ENCODE measurements at regions not wholly inside any gene's neighbourhood (a gene's known extent, or its start where the extent isn't known, plus 50 kb on each side); places are given as distances from the start of the nearest gene placed in this dataset.

- H3K4me3 ChIP-seq, result no peak overlapping the region
- H3F3A ChIP-seq (ENCODE audit: low read depth), result no peaks in the 10 kb centered on the region
- TF ChIP-seq, protein P1, sequence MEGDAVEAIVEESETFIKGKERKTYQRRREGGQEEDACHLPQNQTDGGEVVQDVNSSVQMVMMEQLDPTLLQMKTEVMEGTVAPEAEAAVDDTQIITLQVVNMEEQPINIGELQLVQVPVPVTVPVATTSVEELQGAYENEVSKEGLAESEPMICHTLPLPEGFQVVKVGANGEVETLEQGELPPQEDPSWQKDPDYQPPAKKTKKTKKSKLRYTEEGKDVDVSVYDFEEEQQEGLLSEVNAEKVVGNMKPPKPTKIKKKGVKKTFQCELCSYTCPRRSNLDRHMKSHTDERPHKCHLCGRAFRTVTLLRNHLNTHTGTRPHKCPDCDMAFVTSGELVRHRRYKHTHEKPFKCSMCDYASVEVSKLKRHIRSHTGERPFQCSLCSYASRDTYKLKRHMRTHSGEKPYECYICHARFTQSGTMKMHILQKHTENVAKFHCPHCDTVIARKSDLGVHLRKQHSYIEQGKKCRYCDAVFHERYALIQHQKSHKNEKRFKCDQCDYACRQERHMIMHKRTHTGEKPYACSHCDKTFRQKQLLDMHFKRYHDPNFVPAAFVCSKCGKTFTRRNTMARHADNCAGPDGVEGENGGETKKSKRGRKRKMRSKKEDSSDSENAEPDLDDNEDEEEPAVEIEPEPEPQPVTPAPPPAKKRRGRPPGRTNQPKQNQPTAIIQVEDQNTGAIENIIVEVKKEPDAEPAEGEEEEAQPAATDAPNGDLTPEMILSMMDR (IDR thresholded peaks at IDR 0.05), result no peak
- no peak for TF ChIP-seq EZH2 (IDR thresholded peaks at IDR 0.05)
- TF ChIP-seq EZH2phosphoT487 (IDR thresholded peaks at IDR 0.05), result no peak
- H3K79me2 ChIP-seq (ENCODE audit: low read depth), result no peaks in the 10 kb centered on the region
- no peak overlapping the region for H2AFZ ChIP-seq (replicated peaks)
- H3K27ac ChIP-seq, result no peak overlapping the region
- H3K9ac ChIP-seq, result no peak overlapping the region
- Mint-ChIP-seq H3K36me3 (peaks cover 14% of the 10 kb centered on the region), H3K4me3 (no peak overlapping the region), H3K27ac (no peak overlapping the region), H3K9me3 (peaks cover 1% of the 10 kb centered on the region), H3K4me1 (peaks cover 2% of the 10 kb centered on the region), H3K27me3 (ENCODE audit: insufficient read depth, low read depth) (no peaks in the 10 kb centered on the region)
- H3K4me2 ChIP-seq, result no peak overlapping the region
- H3K9me3 ChIP-seq (ENCODE audit: low read depth), result no peaks in the 10 kb centered on the region
- no peaks in the 10 kb centered on the region for H3K4me1 ChIP-seq
- no peaks in the 10 kb centered on the region for H4K20me1 ChIP-seq (ENCODE audit: low read depth)
- no peaks in the 10 kb centered on the region for H3K36me3 ChIP-seq
- no peak for DNase-seq (ENCODE audit: low spot score)
- no peaks in the 10 kb centered on the region for H3K27me3 ChIP-seq
These were observed 202.6 kb downstream of the PTPRC start for GRCh38 chr1:198841477-198841876.

- Mint-ChIP-seq H3K27me3 (ENCODE audit: insufficient read depth, low read depth) (no peaks in the 10 kb centered on the region), H3K27ac (no peak overlapping the region), H3K36me3 (peaks cover 24% of the 10 kb centered on the region), H3K4me1 (no peaks in the 10 kb centered on the region), H3K4me3 (no peak overlapping the region), H3K9me3 (peaks cover 3% of the 10 kb centered on the region)
- H4K20me1 ChIP-seq (ENCODE audit: low read depth), result no peaks in the 10 kb centered on the region
- H3F3A ChIP-seq (ENCODE audit: low read depth), result no peaks in the 10 kb centered on the region
- no peaks in the 10 kb centered on the region for H3K4me1 ChIP-seq
- H3K4me2 ChIP-seq, result no peak overlapping the region
- H3K4me3 ChIP-seq, result no peak overlapping the region
- no peaks in the 10 kb centered on the region for H3K79me2 ChIP-seq (ENCODE audit: low read depth)
- H2AFZ ChIP-seq (replicated peaks), result no peak overlapping the region
- DNase-seq (ENCODE audit: low spot score), result no peak
- H3K27ac ChIP-seq, result no peak overlapping the region
- H3K36me3 ChIP-seq, result no peaks in the 10 kb centered on the region
- TF ChIP-seq, protein P1 (IDR thresholded peaks at IDR 0.05), result no peak
- TF ChIP-seq EZH2phosphoT487 (IDR thresholded peaks at IDR 0.05) (no peak), EZH2 (IDR thresholded peaks at IDR 0.05) (no peak)
- no peak overlapping the region for H3K9ac ChIP-seq
- H3K9me3 ChIP-seq (ENCODE audit: low read depth), result no peaks in the 10 kb centered on the region
- no peaks in the 10 kb centered on the region for H3K27me3 ChIP-seq
These were observed 203.8 kb downstream of the PTPRC start for GRCh38 chr1:198842686-198843085.

DNA sequence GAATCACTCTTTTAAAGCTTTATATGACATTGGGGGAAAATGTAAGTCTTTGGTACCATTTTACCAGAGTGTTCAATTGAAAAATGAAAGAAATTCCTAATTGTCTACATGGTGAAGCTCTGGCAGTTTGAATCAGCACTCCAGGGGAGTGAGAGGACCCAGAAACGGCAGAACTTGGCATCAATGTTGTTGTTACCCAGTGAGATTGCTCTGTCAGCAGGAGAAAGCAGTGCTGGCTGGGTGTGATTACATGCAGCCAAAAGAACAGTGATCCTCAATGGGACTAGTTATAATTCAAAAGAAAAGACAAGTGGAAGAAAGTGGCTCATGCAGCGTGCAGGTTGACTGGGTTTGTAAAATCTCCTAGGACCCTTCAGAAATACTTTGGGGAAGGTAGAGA lies 206.4 kb downstream of the PTPRC start:
- no peak overlapping the region for H3K4me2 ChIP-seq
- no peak overlapping the region for H2AFZ ChIP-seq (replicated peaks)
- H3K9me3 ChIP-seq (ENCODE audit: low read depth), result no peaks in the 10 kb centered on the region
- no peaks in the 10 kb centered on the region for H3K4me1 ChIP-seq
- no peak for DNase-seq (ENCODE audit: low spot score)
- Mint-ChIP-seq H3K36me3 (peaks cover 27% of the 10 kb centered on the region), H3K4me1 (peaks cover 5% of the 10 kb centered on the region), H3K27ac (no peak overlapping the region), H3K9me3 (peaks cover 3% of the 10 kb centered on the region), H3K4me3 (no peak overlapping the region), H3K27me3 (ENCODE audit: insufficient read depth, low read depth) (no peaks in the 10 kb centered on the region)
- H3K79me2 ChIP-seq (ENCODE audit: low read depth), result no peaks in the 10 kb centered on the region
- no peak overlapping the region for H3K27ac ChIP-seq
- TF ChIP-seq, protein P1 (IDR thresholded peaks at IDR 0.05), result no peak
- TF ChIP-seq EZH2phosphoT487 (IDR thresholded peaks at IDR 0.05) (no peak), EZH2 (IDR thresholded peaks at IDR 0.05) (no peak)
- H3K36me3 ChIP-seq, result no peaks in the 10 kb centered on the region
- no peak overlapping the region for H3K4me3 ChIP-seq
- no peak overlapping the region for H3K9ac ChIP-seq
- H4K20me1 ChIP-seq (ENCODE audit: low read depth), result no peaks in the 10 kb centered on the region
- no peaks in the 10 kb centered on the region for H3F3A ChIP-seq (ENCODE audit: low read depth)
- H3K27me3 ChIP-seq, result no peaks in the 10 kb centered on the region

All from neural progenitor cell (in vitro differentiated cells).